ENCODE measurements at regions not wholly inside any gene's neighbourhood (a gene's known extent, or its start where the extent isn't known, plus 50 kb on each side); places are given as distances from the start of the nearest gene placed in this dataset.
A peak's percentile ranks its signal among the peaks of the same experiment; 100 is the strongest.
"Not testable (repeated sequence)": the region's sequence is repeated elsewhere in the genome, so short reads cannot be mapped to it uniquely, and the experiment has no call there.

DNA sequence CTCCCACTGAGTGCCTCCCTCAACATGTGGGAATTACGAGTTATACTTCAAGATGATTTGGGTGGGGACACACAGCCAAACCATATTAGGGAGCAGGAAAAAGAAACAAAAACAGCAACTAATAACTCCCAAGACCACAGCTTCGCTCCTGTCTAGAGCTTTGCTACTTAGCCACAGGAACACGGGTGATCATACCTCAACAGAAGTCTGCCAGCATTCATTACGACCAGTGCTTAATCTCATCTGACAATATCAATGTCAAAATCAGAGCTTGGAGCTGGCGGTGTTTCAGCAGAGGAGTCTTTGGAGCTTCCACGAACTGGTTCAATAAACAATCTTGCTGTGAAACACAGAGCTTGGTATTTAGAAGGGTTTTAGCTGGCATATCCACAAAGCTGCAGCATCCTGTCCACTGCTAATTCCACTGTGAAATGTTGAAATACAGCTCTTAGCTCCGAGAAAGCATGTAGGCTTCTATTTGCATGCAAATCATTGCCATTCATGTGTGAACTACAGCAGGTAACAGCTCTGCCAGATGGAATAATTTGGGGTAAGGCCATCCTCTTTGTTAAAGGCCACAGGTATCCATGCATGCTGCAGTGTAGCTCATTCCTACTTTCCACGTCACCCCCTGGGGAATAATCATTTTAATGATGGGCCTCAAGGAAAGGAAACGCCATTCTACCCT is 128.4 kb upstream of the GOT2 start:
- DNase-seq (ENCODE audit: low read depth) = no peak

DNA sequence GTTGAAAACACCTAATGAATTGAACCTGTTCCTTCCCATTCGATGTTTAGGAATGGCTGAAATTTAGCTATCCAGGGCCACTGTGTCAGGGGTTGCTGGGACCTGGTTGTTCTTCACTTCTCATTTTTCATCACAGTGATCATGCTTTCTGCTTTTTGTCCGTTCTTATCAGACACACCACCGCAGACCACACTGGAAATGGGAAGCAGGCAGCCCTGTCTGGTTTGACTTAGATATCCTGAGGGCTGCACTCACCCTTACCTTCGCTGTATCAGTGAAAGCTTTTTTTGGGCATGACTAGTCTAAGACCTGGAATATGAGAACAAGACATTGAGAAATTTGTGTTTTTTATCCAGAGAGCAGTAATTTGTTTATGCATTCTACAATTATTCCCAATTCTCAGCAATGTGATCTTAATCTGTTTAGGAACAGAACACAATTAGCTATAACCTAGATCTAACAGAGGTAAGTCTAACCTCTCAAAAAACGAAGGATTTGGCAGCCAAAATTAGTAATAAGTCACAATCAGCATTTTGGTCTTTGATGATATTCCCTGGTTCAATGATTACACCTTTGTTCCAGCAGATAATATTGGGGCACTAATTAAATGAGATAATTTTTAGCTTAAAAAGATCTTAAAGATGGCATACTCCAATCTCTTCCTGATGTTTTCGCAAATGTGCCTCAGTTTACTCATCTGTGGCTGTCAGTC is 126.0 kb upstream of the GOT2 start:
- no peak for DNase-seq (ENCODE audit: low read depth)

DNA sequence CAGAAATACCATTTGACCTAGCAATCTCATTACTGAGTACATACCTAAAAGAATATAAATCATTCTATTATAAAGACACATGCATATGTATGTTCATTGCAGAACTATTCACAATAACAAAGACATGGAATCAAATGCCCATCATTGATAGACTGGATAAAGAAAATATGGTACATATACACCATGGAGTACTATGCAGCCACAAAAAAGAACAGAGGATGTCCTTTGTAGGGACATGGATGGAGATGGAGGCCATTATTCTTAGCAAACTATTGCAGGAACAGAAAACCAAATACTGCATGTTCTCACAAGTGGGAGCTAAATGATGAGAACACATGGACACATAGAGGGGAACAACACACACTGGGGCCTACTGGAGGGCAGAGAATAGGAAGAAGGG is 124.5 kb upstream of the GOT2 start:
- not testable (repeated sequence) for DNase-seq (ENCODE audit: low read depth)

DNA sequence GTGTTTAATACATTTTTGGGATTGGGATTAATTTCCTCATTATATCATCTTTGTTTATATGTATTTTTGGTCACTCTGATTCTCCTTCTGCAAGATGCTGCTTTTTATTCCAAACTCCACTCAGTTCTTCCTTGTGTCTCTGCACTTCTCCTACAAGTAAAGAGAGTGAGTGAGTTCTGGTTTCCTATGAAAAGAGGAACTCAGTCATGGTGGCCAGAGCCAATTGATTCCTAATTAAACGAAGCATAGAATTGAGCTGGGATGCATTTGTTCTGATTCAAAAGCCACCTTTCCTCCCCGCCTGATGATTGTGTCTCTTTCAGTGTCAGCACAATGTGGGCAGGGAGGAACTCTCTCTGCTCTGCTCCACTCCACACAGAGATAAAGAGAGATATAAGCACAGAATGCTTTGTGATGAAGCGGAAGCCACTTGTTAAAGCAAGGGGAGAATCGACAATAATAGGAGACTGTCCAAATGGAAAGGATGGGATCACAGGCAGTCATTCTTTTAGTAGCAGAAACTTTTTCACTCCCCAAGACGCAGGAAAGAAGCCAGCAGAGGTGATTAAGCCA is 121.3 kb upstream of the GOT2 start:
- no peak for DNase-seq (ENCODE audit: low read depth)

DNA sequence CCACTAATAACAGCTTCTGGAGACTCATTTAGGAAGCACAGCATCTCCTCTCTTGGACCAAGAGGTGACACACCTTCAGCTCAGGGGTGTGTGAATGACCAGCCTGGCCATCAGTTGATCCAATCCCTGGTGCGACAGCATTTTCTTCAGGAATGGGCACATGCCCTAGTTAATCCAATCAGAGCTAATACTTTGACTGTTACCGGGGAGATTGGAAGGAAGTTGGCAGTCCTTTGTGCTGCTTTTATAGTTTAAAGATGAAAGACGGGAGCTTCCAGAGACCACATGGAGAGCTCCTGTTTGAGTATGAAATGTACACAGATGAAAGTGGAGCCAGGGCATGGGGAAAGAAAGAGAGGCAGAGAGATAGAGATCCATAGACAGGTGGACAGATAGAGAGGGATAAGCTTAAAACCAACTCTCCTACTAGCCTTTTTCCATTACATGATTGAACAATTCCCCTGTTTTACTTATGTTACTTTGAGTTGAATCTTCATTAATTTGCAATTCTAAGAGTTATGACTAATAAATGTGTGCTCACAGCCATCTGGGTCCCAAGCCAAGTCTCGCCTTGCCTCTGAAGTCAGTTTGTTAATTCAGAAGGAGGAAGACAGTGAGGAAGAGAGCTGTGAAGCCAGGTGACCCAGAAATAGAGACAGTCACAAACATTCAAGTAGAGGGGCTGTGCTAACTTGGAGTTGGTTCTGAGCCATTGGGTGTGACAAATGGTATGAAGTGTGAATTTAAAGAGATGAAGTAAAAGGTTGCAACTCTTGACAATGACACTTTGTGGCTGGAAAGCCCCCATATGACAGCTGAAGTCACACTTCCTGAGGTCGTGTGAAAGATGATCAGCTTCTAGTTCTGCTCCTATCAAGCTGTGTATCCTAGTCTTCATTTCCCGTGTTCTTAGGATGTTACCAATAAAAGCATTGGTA is 120.0 kb upstream of the GOT2 start:
- no peak for DNase-seq (ENCODE audit: low read depth)

DNA sequence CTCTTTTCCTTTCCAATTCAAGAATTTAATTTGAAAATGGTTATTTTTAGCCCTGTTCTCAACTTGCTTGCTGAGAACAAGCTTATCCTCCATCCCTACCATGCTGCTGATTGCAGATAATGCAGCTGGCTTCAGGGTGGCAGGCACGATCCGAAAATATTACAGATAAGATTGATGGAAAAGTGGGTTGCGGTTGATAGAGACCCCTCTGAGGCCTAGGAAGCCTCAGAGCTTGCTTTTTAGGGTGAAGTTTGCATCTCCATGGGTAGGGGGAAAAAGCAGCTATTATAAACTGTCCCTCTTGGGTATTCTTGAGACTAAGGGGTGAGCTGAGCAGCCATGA is 116.5 kb upstream of the GOT2 start:
- no peak for DNase-seq (ENCODE audit: low read depth)

DNA sequence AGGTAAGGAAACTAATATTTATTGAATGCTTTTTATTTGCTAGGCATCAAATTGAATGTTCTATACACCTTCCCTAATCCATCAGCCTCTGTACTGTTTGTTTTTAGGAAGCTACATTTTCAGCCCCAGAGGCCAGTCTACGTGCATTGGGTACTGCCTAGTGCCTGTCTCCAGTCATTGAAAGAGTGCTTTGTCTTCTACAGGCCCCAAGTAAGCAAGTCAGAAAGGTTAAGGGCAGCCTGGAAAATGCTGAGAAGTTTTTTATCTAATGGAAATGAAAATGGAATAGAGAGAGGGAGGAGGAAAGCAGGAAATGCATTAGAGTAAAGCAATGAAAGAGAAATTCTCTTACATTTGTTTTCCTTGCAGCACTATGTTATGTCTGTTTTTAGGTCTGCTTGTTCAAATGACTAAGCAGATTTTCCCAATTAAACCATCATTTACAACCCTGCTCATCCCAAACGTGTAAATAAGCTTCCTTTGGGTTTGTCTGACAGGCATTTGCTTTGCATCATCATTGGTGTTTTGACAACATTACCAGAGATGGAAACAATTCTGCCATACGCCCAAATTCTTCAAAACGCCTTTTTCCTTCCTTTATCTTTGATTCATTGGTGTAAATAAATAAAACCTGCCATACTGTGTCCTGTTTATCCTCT is 116.0 kb upstream of the GOT2 start:
- no peak for DNase-seq (ENCODE audit: low read depth)

DNA sequence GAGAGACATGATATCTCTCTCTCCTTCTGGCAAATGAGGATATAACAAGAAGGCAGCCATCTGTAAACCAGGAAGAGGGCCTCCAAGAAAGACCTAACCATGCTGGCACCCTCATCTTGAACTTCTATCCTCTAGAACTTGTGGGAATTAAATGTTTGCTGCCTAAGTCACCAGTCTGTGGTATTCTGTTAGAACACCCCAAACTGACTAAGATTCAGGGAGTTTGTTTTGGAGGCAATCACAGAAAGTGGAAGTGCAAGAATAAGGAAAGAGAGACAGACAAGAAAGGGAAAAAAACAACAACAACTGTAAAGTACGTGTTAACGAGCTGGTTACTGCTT is 114.5 kb upstream of the GOT2 start:
- DNase-seq (ENCODE audit: low read depth) = no peak

DNA sequence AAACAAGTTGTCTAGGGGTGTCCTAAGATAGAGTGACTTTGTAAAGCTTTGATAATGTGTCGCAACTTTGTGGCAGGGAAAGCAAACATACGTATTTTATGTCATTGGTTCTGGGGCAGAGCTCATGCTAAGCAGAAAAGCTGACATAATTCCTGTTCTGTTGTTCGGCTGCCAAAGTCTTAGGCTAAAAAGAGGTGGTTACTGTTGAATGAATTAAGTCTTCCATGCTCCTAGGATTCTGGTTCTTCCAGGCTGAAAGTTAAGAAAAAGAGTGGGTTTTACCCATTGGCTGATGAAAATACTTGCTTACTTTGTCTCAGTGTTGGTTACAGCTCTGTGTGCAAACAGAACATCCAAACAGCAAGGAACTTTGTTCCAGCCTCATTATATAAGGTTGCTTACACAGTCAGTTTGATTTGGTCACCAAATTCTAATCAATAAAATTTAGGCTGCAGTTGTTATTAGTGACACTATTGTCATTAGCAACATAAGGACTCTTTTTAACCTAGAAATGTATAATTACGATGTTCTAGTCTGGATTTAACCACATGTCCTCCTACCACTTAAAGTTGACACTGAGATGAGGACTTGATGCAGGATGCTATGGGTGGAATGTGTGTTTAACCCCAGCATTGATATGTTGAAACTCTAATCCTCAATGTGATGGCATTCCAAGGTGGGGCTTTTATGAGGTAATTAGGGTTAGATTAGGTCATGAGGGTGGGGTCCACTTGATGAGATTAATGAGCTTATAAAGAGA is 114.0 kb upstream of the GOT2 start:
- no peak for DNase-seq (ENCODE audit: low read depth)

DNA sequence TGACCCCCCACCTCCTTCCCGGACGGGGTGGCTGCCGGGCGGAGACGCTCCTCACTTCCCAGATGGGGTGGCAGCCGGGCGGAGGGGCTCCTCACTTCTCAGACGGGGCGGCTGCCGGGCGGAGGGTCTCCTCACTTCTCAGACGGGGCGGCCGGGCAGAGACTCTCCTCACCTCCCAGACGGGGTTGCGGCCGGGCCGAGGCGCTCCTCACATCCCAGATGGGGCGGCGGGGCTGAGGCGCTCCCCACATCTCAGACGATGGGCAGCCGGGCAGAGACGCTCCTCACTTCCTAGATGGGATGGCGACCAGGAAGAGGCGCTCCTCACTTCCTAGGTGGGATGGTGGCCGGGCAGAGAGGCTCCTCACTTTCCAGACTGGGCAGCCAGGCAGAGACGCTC is 112.1 kb upstream of the GOT2 start:
- not testable (repeated sequence) for DNase-seq (ENCODE audit: low read depth)

DNA sequence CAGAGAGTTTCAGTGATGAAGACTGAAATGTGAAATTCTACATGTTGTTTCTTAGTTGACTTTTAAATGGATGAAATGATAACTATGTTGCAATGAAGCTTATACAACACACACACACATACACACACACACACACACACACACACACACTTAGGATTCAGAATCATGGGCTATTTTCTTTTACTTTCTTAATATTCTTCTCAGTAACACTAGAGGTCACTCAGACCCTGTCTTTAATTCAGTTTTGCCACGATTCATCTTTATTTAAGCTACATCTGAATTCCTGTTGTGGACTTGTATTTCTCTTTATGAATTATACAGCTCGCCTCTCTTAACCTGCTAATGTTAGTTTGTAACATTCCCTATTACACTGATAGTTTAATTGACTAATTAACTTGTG is 109.6 kb upstream of the GOT2 start:
- DNase-seq (ENCODE audit: low read depth) = no peak

DNA sequence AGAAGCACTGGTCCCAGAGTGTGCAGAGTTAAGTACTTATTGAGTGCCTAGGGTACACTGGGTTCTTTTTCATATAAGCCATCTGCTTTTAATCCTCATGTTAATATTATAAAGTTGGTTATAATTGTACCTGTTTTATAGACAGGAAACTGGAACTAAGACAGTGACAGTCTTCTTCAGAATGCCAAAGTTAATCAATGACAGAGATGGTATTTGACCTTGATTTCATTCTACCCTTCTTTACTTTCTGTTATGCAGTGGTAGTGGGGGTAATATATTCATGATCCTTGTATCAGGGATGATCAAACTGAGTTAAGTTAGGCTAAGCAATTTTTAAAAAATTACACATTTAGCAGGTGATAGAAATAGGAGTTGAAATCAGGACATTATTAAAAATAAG is 108.6 kb upstream of the GOT2 start:
- no peak for DNase-seq (ENCODE audit: low read depth)

DNA sequence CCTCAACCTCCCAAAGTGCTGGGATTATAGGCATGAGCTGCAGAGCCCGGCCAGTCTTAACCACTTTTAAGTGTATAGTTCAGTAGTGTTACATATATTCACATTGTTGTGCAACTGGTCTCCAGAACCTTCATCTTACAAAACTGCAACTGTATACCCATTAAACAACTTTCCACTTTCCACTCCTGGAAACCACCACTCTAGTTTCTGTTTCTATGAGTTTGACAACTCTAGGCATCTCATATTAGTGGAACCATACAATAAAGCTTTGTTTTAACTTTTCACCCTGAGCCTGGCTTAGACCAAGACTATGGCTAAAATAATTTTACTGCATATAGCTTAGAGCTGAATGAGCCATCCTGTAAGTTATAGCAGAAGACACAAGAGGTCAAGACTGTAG is 108.0 kb upstream of the GOT2 start:
- no peak for DNase-seq (ENCODE audit: low read depth)

DNA sequence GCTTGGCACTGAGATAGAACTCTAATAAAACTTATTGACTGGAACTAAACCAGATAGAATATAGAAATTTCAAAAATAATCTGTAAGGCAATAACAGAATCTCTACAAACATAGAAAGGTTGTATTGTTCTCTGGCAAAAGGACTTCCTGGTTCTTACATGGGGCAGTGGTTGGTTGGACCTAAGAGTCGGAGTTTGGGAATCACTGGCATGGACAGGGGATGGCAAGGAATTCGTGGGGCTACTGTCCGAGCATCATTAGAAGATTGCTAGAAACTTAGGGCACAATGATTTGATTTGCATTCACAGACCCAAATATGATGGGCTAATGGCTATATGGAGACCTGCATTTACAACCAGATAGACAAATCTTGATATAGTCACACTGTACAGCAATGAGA is 103.8 kb upstream of the GOT2 start:
- no peak for DNase-seq (ENCODE audit: low read depth)

DNA sequence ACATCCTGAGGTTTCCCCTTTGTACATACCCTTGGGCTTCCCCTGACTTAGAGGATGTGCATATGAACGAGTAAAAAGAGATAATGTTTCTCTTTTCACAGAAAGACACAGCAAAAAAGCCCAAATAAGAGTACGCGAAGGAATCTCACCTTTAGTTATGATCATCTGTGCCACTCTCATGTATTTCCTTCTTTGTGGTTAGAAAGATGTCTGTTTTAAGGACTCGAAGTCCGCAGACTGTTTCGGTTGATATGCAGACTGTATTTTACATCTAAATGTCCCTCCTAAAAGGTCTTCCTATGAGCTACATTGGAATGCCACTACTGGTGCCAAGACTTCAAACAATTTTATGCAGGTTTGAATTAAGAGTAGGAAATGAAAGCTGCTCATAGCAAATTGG is 102.3 kb upstream of the GOT2 start:
- no peak for DNase-seq (ENCODE audit: low read depth)

DNA sequence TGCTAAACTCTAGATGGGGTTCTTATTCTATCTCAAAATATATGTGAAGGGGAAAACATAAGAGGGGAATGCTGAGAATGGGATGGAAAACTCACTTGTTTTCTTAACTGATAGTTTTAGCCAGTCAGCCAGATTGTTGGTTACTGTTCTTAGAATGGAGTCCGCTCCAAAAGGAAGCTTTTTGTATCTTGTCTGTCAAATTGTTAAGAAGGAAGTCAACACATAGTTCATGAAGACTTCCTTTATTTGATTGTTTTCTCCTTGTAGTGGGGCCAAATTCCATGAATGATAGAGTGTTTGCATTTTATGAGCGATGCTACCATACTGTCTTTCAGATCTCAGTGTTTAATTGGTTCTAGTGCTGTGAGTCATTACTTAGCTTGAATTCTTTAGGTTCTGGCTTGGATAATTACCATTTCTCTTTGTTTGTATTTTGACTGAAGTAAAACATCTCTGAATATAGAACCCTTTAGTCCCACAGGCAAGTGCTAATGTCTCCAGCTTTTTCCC is 98.3 kb upstream of the GOT2 start:
- DNase-seq (ENCODE audit: low read depth) = no peak

DNA sequence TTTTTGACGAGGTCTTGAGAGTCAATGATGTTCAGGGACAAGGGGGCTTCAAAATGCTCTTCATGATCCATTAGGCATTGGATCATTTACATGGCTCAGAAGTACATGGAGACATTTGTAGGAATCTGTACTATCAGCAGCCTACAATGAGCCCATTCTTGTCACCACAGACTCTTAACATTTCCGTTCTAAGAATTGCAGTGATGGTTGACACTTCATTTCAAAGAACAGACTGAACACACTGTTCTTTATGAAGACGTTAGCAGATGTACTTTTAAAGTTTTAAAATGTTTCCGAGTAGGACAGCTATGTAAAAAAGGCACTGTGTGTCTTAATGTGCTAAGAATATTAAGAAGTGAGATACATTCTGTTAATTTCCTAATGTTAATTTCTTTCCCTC is 97.3 kb upstream of the GOT2 start:
- no peak for DNase-seq (ENCODE audit: low read depth)

DNA sequence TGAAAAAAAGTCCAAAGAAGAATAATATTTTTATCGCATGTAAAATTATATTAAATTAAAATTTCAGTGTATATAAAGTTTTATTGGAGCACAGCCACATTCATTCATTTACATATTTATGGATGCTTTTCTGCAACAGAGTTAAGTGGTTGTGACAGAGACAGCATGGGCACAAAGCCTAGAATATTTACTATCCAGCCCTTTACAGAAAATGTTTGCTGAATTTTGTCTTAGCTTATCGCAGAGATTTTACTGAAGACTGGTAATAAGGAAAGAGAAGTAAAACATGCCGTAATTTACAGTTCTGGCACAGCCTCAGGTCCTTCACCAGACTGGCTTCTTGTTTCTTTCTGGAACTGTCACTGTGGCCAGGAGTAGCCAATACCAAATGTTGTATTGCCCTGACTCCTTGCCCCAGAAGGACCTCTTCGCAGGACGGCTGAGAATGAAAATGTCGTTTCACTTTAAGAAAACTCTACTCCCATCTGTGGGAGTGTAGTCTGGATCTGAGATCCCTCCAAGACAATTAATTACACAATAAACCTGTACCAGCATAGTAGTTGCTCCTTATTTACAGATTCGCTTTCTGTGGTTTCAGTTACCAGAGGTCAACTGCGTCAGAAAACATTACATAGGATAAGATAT is 94.9 kb upstream of the GOT2 start:
- no peak for DNase-seq (ENCODE audit: low read depth)

DNA sequence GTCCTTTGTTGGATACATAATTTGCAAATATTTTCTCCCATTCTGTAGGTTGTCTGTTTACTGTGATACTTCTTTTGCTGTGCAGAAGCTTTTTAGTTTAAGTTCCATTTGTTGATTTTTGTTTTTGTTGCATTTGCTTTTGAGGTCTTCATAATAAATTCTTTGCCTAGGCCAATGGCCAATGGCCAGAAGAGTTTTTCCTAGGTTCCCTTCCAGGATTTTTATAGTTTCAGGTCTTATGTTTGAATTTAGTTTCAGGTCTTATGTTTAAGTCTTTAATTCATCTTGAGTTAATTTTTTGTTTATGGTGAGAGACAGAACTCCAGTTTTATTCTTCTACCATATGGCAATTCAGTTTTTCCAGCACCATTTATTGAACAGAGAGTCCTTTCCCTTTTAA is 90.1 kb upstream of the GOT2 start:
- no peak for DNase-seq (ENCODE audit: low read depth)

DNA sequence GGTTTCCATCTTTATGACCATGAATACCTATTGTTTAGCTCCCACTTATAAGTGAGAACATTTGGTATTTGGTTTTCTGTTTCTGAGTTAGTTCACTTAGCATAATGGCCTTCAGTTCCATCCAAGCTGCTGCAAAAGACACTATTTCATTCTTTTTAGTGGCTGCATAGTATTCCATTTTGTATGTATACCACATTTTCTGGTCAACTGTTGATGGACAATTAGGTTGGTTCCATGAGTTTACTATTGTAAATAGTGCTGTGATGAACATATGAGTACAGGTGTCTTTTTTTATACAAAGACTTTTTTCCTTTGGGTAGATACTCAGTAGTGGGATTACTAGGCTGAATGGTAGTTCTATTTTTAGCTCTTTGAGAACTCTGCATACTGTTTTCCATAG is 87.8 kb upstream of the GOT2 start:
- DNase-seq (ENCODE audit: low read depth) = no peak

DNA sequence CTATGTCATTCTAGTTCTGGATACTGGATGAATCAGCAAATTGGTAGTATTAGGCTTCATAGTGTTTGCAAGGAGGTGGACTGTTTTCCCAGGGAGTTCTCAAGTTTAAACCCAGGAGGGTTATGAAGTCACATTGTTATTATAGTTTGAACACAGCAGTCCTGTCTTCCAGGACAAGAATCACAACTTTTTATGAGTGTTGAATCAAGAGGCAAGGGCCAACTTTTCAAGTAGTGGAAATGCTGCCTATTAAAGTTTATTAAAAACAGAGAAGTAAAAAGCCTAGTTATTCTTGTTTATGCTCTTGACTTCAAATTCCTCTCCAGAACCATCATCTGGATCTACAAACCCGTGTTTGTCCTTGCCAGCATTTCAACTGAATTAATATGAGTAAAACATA is 86.3 kb upstream of the GOT2 start:
- peak; percentile 8 for DNase-seq (ENCODE audit: low read depth)

Measured in stromal cell of bone marrow (primary cell).